ENCODE measurements at regions not wholly inside any gene's neighbourhood (a gene's known extent, or its start where the extent isn't known, plus 50 kb on each side); places are given as distances from the start of the nearest gene placed in this dataset.

DNA sequence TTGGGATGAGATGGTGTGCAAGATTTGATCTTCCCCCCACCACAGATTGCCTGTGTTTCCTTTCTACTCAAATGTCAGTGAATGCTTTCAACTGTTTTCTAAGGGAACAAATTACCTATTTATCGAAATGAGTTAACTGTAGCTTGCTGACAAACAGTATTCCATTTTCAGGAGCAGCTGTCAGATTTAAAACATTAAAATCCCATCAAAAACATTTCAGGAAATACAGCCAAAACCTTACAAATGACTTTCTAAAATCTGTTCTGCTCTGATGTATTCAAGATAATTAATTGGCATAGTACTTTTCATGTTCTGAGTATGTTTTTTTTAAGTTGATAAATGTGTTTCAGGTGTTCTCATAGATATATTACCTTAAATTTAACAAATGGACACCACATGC, 158.0 kb upstream of the DMRTA1 start:
- TF ChIP-seq, protein P1, sequence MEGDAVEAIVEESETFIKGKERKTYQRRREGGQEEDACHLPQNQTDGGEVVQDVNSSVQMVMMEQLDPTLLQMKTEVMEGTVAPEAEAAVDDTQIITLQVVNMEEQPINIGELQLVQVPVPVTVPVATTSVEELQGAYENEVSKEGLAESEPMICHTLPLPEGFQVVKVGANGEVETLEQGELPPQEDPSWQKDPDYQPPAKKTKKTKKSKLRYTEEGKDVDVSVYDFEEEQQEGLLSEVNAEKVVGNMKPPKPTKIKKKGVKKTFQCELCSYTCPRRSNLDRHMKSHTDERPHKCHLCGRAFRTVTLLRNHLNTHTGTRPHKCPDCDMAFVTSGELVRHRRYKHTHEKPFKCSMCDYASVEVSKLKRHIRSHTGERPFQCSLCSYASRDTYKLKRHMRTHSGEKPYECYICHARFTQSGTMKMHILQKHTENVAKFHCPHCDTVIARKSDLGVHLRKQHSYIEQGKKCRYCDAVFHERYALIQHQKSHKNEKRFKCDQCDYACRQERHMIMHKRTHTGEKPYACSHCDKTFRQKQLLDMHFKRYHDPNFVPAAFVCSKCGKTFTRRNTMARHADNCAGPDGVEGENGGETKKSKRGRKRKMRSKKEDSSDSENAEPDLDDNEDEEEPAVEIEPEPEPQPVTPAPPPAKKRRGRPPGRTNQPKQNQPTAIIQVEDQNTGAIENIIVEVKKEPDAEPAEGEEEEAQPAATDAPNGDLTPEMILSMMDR (IDR thresholded peaks at IDR 0.05; ENCODE audit: low read depth, low read length): no peak
- H3K4me3 ChIP-seq (ENCODE audit: low read depth, low read length): no peak overlapping the region

GRCh38 chr9:22307013-22307711, 139.5 kb upstream of the DMRTA1 start:
- TF ChIP-seq, protein P1 (IDR thresholded peaks at IDR 0.05; ENCODE audit: low read depth, low read length): peak; percentile 23; the same call in 1 of the 2 replicates
- no peak overlapping the region for H3K4me3 ChIP-seq (ENCODE audit: low read depth, low read length)

DNA sequence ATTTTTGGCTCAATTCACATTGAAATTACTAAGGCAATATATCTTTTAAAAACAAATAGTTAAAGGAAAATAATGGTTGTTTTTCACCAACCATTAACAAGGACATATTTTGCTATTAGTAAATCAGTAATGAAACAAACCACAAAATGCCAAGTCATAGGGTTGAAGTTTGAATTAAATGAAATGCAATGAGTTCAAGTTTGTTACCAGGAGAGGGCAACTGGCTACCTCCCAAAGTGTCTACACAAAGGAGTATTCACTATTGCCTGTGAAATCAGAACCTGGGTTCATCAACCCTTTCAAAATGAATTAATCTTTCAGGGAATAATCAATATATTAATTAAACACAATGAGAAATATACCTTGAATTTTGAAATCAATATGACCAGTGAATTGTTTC, 138.4 kb upstream of the DMRTA1 start:
- TF ChIP-seq, protein P1 (IDR thresholded peaks at IDR 0.05; ENCODE audit: low read depth, low read length): no peak
- no peak overlapping the region for H3K4me3 ChIP-seq (ENCODE audit: low read depth, low read length)

DNA sequence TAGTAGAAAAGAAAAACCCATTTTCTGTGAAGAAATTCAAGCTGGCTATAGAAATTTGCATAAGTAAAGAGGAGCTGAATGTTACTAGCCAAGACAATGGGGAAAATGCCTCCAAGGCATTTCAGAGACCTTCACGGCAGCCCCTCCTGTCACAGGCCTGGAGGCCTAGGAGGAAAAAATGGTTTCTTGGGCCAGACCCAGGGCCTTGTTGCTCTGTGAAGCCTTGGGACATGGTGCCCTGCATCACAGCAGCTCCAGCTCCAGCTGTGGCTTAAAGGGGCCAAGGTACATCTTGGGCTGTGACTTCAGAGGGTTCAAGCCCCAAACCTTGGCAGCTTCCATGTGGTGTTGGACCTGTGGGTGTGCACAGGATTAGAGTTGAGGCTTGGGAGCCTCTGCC, 130.0 kb upstream of the DMRTA1 start:
- TF ChIP-seq, protein P1 (IDR thresholded peaks at IDR 0.05; ENCODE audit: low read depth, low read length): no peak
- H3K4me3 ChIP-seq (ENCODE audit: low read depth, low read length): no peak overlapping the region

- TF ChIP-seq, protein P1 (IDR thresholded peaks at IDR 0.05; ENCODE audit: low read depth, low read length): no peak
- H3K4me3 ChIP-seq (ENCODE audit: low read depth, low read length): no peak overlapping the region
These were observed 115.1 kb upstream of the DMRTA1 start for GRCh38 chr9:22331533-22331932.

DNA sequence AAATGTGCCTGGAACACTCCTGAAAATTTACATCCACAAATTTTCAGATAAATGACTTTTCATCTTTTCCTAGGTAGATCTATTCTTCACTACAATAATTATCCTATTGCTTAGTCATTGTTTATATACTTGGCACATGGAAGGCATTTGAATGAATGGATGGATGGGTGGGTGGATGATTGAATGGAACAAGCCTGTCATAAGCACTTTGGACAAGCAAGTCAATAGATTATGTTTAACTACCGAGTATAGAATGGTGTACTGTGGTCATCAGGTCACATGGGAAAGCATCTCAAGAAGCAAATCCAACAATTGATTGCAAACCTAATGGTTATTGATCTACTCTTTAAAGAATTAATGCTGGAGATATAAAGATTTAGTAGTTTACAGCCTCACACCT, 114.4 kb upstream of the DMRTA1 start:
- H3K4me3 ChIP-seq (ENCODE audit: low read depth, low read length): no peak overlapping the region
- TF ChIP-seq, protein P1 (IDR thresholded peaks at IDR 0.05; ENCODE audit: low read depth, low read length): no peak

- no peak overlapping the region for H3K4me3 ChIP-seq (ENCODE audit: low read depth, low read length)
- TF ChIP-seq, protein P1 (IDR thresholded peaks at IDR 0.05; ENCODE audit: low read depth, low read length): no peak
These were observed 109.4 kb upstream of the DMRTA1 start for GRCh38 chr9:22337261-22337660.

Data from WI38 (cell line).